22Rv1 (cell line): ENCODE measurements at regions not wholly inside any gene's neighbourhood (a gene's known extent, or its start where the extent isn't known, plus 50 kb on each side); places are given as distances from the start of the nearest gene placed in this dataset.

Experiments used
- ZFX ChIP-seq: fragments of 450-650 bp; IDR thresholded peaks from 2 replicates; pipeline ENCODE4 v1.6.1; 2017; ENCODE audit warnings: antibody characterized with exemption, borderline replicate concordance
- TF ChIP-seq, protein P1 (sequence below): fragments of 450-650 bp; IDR thresholded peaks from 2 replicates; pipeline ENCODE4 v1.5.1; 2017; ENCODE audit warnings: mild to moderate bottlenecking

DNA sequence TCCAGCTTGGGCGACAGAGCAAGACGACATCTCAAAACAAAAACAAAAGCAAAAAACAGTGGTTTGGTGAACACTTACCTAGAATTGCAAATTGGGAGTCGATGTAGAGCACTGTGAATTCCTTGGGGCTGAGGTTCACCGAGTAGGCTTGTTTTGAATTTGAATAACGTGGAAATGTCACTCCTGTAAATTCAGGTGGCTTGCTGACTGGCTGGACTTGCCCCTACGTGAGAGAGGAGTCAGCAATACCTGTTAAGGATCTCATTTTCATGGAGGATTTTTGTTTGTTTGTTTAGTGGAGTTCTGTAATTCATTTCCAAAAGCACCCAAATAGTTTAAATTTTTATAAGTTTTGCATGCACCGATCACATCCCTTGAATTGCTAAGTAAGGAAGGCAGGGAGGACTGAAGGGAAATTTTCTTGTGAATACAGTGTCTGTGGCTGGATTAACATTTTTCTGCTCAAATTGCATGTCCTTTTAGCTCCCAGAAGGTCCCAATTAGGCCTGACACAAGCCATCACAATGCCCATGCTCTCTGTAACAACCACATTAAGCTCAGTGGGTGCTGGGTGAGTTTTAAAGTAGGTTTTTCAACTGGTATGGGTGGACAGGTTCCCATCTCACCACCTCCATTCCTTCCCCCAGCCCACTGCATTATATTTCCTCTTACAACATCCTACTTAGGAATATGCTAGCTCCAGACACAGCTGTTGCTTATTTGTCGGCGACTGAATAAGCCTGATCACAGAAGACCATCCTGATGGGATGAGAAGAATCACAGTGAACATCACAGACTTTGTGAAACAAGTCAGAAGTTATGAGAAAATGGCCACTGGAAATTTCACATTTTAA is 58.5 kb upstream of the TTC29 start:
- TF ChIP-seq, protein P1, sequence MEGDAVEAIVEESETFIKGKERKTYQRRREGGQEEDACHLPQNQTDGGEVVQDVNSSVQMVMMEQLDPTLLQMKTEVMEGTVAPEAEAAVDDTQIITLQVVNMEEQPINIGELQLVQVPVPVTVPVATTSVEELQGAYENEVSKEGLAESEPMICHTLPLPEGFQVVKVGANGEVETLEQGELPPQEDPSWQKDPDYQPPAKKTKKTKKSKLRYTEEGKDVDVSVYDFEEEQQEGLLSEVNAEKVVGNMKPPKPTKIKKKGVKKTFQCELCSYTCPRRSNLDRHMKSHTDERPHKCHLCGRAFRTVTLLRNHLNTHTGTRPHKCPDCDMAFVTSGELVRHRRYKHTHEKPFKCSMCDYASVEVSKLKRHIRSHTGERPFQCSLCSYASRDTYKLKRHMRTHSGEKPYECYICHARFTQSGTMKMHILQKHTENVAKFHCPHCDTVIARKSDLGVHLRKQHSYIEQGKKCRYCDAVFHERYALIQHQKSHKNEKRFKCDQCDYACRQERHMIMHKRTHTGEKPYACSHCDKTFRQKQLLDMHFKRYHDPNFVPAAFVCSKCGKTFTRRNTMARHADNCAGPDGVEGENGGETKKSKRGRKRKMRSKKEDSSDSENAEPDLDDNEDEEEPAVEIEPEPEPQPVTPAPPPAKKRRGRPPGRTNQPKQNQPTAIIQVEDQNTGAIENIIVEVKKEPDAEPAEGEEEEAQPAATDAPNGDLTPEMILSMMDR = no peak
- TF ChIP-seq ZFX = no peak
